Rectal smooth muscle tissue (tissue), 1 donor: ENCODE measurements at regions not wholly inside any gene's neighbourhood (a gene's known extent, or its start where the extent isn't known, plus 50 kb on each side); places are given as distances from the start of the nearest gene placed in this dataset.

Source experiments
- H3K27ac ChIP-seq: one replicate; pipeline ENCODE4 v1.7.0; 2013; ENCODE audit warnings: low read depth, low read length, inconsistent platforms
- H3K27me3 ChIP-seq: one replicate; pipeline ENCODE4 v1.7.0; 2013; ENCODE audit warnings: low read length; ENCODE audit not compliant: control insufficient read depth, insufficient read depth
- H3K36me3 ChIP-seq: one replicate; pipeline ENCODE4 v1.7.0; 2013; ENCODE audit warnings: low read length; ENCODE audit not compliant: control insufficient read depth, insufficient read depth
- H3K4me1 ChIP-seq: one replicate; pipeline ENCODE4 v1.7.0; 2013; ENCODE audit warnings: low read length; ENCODE audit not compliant: control insufficient read depth, insufficient read depth
- H3K4me3 ChIP-seq: one replicate; pipeline ENCODE4 v1.7.0; 2013; ENCODE audit warnings: low read length
- H3K9ac ChIP-seq: one replicate; pipeline ENCODE4 v1.7.0; 2013; ENCODE audit warnings: low read length

GRCh38 chr4:116444117-116444516 lies 641.3 kb downstream of the TRAM1L1 start:
- no peaks in the 10 kb centered on the region for H3K36me3 ChIP-seq
- no peak overlapping the region for H3K27ac ChIP-seq
- no peak overlapping the region for H3K9ac ChIP-seq
- H3K27me3 ChIP-seq = no peaks in the 10 kb centered on the region
- H3K4me1 ChIP-seq = no peaks in the 10 kb centered on the region
- H3K4me3 ChIP-seq = no peak overlapping the region

- no peak overlapping the region for H3K4me3 ChIP-seq
- no peak overlapping the region for H3K27ac ChIP-seq
- H3K4me1 ChIP-seq = no peaks in the 10 kb centered on the region
- no peak overlapping the region for H3K9ac ChIP-seq
- H3K36me3 ChIP-seq = no peaks in the 10 kb centered on the region
- H3K27me3 ChIP-seq = no peaks in the 10 kb centered on the region
Measured at GRCh38 chr4:116438981-116439729, 646.2 kb downstream of the TRAM1L1 start.

GRCh38 chr4:116438417-116438816 lies 647.0 kb downstream of the TRAM1L1 start:
- Histone ChIP-seq H3K4me1 (no peaks in the 10 kb centered on the region), H3K27me3 (no peaks in the 10 kb centered on the region), H3K27ac (no peak overlapping the region), H3K4me3 (no peak overlapping the region), H3K9ac (no peak overlapping the region), H3K36me3 (no peaks in the 10 kb centered on the region)

DNA sequence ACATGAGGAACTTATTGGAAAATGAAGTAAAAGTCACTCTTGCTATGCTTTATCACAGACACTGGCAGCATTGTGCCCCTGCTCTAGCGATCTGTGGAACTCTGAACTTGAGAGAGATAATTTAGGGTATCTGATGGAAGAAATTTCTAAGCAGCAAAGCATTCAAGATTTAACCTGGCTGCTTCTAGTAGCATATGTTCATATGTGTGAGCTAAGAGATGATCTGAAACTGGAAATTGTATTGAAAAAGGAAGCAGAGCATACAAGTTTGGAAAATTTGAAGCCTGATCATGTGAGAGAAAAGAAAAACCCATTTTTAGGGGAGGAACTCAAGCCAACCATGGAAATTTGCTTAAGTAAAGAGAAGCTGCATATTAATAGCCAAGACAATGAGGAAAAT lies 657.7 kb downstream of the TRAM1L1 start:
- Histone ChIP-seq H3K4me1 (no peaks in the 10 kb centered on the region), H3K27me3 (no peaks in the 10 kb centered on the region)

GRCh38 chr4:116413222-116413621 lies 672.2 kb downstream of the TRAM1L1 start:
- Histone ChIP-seq H3K36me3 (no peaks in the 10 kb centered on the region), H3K4me1 (no peaks in the 10 kb centered on the region), H3K27me3 (no peaks in the 10 kb centered on the region)

More for the DNA sequence above, 657.7 kb downstream of the TRAM1L1 start:
- Histone ChIP-seq H3K9ac (no peak overlapping the region), H3K36me3 (no peaks in the 10 kb centered on the region), H3K4me3 (no peak overlapping the region), H3K27ac (no peak overlapping the region)

GRCh38 chr4:116401293-116401692 lies 684.1 kb downstream of the TRAM1L1 start:
- Histone ChIP-seq H3K36me3 (no peaks in the 10 kb centered on the region), H3K4me3 (no peak overlapping the region), H3K27ac (no peak overlapping the region), H3K4me1 (no peaks in the 10 kb centered on the region), H3K27me3 (no peaks in the 10 kb centered on the region), H3K9ac (no peak overlapping the region)

More at GRCh38 chr4:116413222-116413621, 672.2 kb downstream of the TRAM1L1 start:
- H3K4me3 ChIP-seq = no peak overlapping the region
- H3K27ac ChIP-seq = no peak overlapping the region
- H3K9ac ChIP-seq = no peak overlapping the region

GRCh38 chr4:116400480-116400879 lies 684.9 kb downstream of the TRAM1L1 start:
- no peaks in the 10 kb centered on the region for H3K4me1 ChIP-seq
- no peak overlapping the region for H3K4me3 ChIP-seq
- no peak overlapping the region for H3K9ac ChIP-seq
- H3K36me3 ChIP-seq = no peaks in the 10 kb centered on the region
- H3K27ac ChIP-seq = no peak overlapping the region
- H3K27me3 ChIP-seq = no peaks in the 10 kb centered on the region

GRCh38 chr4:116397714-116398113 lies 687.7 kb downstream of the TRAM1L1 start:
- Histone ChIP-seq H3K9ac (no peak overlapping the region), H3K27me3 (no peaks in the 10 kb centered on the region), H3K27ac (no peak overlapping the region), H3K4me3 (no peak overlapping the region), H3K36me3 (no peaks in the 10 kb centered on the region), H3K4me1 (no peaks in the 10 kb centered on the region)

DNA sequence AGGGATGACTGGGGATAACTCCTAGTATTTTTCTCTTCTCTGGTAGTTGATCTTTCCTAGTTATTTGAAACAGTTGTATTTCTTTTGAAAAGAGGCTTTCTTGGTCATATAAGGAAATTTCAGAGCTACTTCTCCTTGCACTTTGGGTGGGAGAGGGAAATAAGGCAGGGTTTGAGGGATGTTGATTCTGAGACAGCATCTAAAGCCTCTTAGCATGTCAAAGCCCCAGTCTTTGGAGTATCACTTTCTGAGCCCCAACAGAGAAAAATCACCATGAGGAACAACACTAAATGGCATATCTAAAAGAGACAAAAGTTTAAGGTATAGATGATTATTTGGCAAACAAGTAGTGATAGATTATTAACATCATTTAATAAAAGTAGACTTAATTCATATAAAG lies 688.1 kb downstream of the TRAM1L1 start:
- Histone ChIP-seq H3K9ac (no peak overlapping the region), H3K27ac (no peak overlapping the region), H3K36me3 (no peaks in the 10 kb centered on the region), H3K4me3 (no peak overlapping the region), H3K27me3 (no peaks in the 10 kb centered on the region), H3K4me1 (no peaks in the 10 kb centered on the region)

- H3K27me3 ChIP-seq = no peaks in the 10 kb centered on the region
- no peaks in the 10 kb centered on the region for H3K4me1 ChIP-seq
- no peaks in the 10 kb centered on the region for H3K36me3 ChIP-seq
- H3K9ac ChIP-seq = no peak overlapping the region
- no peak overlapping the region for H3K27ac ChIP-seq
- no peak overlapping the region for H3K4me3 ChIP-seq
Measured at GRCh38 chr4:116395408-116395807, 690.0 kb downstream of the TRAM1L1 start.

GRCh38 chr4:116391020-116391419 lies 694.4 kb downstream of the TRAM1L1 start:
- Histone ChIP-seq H3K27me3 (no peaks in the 10 kb centered on the region), H3K4me1 (no peaks in the 10 kb centered on the region), H3K27ac (no peak overlapping the region), H3K9ac (no peak overlapping the region), H3K4me3 (no peak overlapping the region), H3K36me3 (no peaks in the 10 kb centered on the region)

GRCh38 chr4:116389139-116389538 lies 696.2 kb downstream of the TRAM1L1 start:
- Histone ChIP-seq H3K36me3 (no peaks in the 10 kb centered on the region), H3K27ac (no peak overlapping the region), H3K4me3 (no peak overlapping the region), H3K9ac (no peak overlapping the region), H3K4me1 (no peaks in the 10 kb centered on the region), H3K27me3 (no peaks in the 10 kb centered on the region)

- H3K9ac ChIP-seq = no peak overlapping the region
- H3K4me3 ChIP-seq = no peak overlapping the region
- H3K27ac ChIP-seq = no peak overlapping the region
- no peaks in the 10 kb centered on the region for H3K4me1 ChIP-seq
- H3K36me3 ChIP-seq = no peaks in the 10 kb centered on the region
- no peaks in the 10 kb centered on the region for H3K27me3 ChIP-seq
Measured at GRCh38 chr4:116387937-116388474, 697.4 kb downstream of the TRAM1L1 start.
